WTC11 (cell line): ENCODE measurements at regions not wholly inside any gene's neighbourhood (a gene's known extent, or its start where the extent isn't known, plus 50 kb on each side); places are given as distances from the start of the nearest gene placed in this dataset.

Source experiments
- ATAC-seq: fragments of 200-7000 bp; cut with Tn5 transposase; 2 replicates; pipeline ENCODE4 v1.10.0; 2021; ENCODE audit warnings: mild to moderate bottlenecking, moderate library complexity
- CTCF ChIA-PET: fragments of 300-600 bp; sonication (Branson Sonifier 250); formaldehyde crosslinking; loops from one replicate; lab custom pipeline; 2021; ENCODE audit warnings: antibody characterized with exemption; lab: Charles Lee
- POLR2A ChIA-PET: fragments of 350-600 bp; sonication (Branson Sonifier 250); formaldehyde crosslinking; loops from one replicate; lab custom pipeline; 2021; ENCODE audit warnings: antibody characterized with exemption; lab: Charles Lee
- DNase-seq: peaks from one replicate; pipeline ENCODE4 v3.0.0; 2021; ENCODE audit warnings: low spot score
- H3K27ac Mint-ChIP-seq: 2 replicates; pipeline ENCODE4 v1.8.0; 2021; ENCODE audit warnings: mixed read lengths
- H3K27me3 Mint-ChIP-seq: 2 replicates; pipeline ENCODE4 v1.8.0; 2021; ENCODE audit warnings: low read depth, mild to moderate bottlenecking, moderate library complexity, mixed read lengths
- H3K36me3 Mint-ChIP-seq: 2 replicates; pipeline ENCODE4 v1.8.0; 2021; ENCODE audit warnings: mixed read lengths
- H3K4me1 Mint-ChIP-seq: 2 replicates; pipeline ENCODE4 v1.8.0; 2022; ENCODE audit warnings: mixed read lengths
- H3K4me3 Mint-ChIP-seq: 2 replicates; pipeline ENCODE4 v1.8.0; 2021; ENCODE audit warnings: mild to moderate bottlenecking, moderate library complexity, mixed read lengths
- H3K9me3 Mint-ChIP-seq: 2 replicates; pipeline ENCODE4 v1.8.0; 2021; ENCODE audit warnings: mixed read lengths
- CBFB ChIP-seq: sonication (generic); formaldehyde crosslinking; IDR thresholded peaks from 2 replicates; pipeline ENCODE4 v1.8.1; 2022; ENCODE audit warnings: mild to moderate bottlenecking, low read depth, missing genetic modification reagents
- CTCF ChIP-seq: fragments of 200-600 bp; IDR thresholded peaks from 2 replicates; pipeline ENCODE4 v1.8.0; 2022; ENCODE audit warnings: antibody characterized with exemption
- FOXK1 ChIP-seq: sonication (generic); formaldehyde crosslinking; IDR thresholded peaks from 2 replicates; pipeline ENCODE4 v1.8.0; 2022; ENCODE audit warnings: mild to moderate bottlenecking, moderate library complexity, missing genetic modification reagents
- NFATC4 ChIP-seq: fragments of 250-450 bp; sonication (Bioruptor Pico); IDR thresholded peaks from 2 replicates; pipeline ENCODE4 v1.9.0; 2021; ENCODE audit warnings: mild to moderate bottlenecking
- OVOL2 ChIP-seq: fragments of 250-450 bp; sonication (Bioruptor Pico); IDR thresholded peaks from 2 replicates; pipeline ENCODE4 v1.9.0; 2021; ENCODE audit warnings: mild to moderate bottlenecking, borderline replicate concordance
- SMAD4 ChIP-seq: sonication (generic); formaldehyde crosslinking; IDR thresholded peaks from 2 replicates; pipeline ENCODE4 v1.8.0; 2022; ENCODE audit warnings: mild to moderate bottlenecking, missing genetic modification reagents
- ZNF423 ChIP-seq: fragments of 250-450 bp; sonication (Bioruptor Pico); IDR thresholded peaks from 2 replicates; pipeline ENCODE4 v2.1.2; 2022; ENCODE audit warnings: mild to moderate bottlenecking, moderate library complexity
- ZNF512 ChIP-seq: sonication (generic); formaldehyde crosslinking; IDR thresholded peaks from 2 replicates; pipeline ENCODE4 v1.8.1; 2022; ENCODE audit warnings: missing genetic modification reagents, borderline replicate concordance
- TF ChIP-seq, protein P1 (sequence below): sonication (generic); formaldehyde crosslinking; IDR thresholded peaks from 2 replicates; pipeline ENCODE4 v1.8.1; 2022; ENCODE audit warnings: low read depth, mild to moderate bottlenecking, moderate library complexity, missing genetic modification reagents, borderline replicate concordance
- TF ChIP-seq, protein P2 (sequence below): fragments of 250-450 bp; sonication (Bioruptor Pico); IDR thresholded peaks from 2 replicates; pipeline ENCODE4 v1.9.0; 2021; ENCODE audit warnings: mild to moderate bottlenecking

DNA sequence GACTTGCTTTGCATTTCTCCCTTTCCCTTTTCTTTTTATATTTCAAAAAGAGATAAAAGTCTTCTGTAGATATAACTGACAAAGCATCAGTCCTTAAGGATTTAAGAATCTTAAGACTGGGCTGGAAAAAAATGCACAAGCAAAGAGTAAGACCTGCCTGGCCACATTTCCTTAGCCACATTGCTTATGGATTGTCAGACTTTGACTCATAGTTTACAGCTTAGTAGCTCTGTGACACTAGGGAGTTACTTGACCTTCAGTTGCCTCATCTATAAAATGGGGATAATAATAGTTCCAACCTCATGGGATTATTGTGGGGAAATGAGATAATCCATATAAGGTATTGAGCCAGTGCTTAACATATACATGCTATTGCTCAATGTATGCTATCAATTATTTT lies 66.4 kb upstream of the STK38L start:
- Mint-ChIP-seq H3K27me3 (no peaks in the 10 kb centered on the region), H3K4me1 (no peaks in the 10 kb centered on the region), H3K36me3 (peaks cover 6% of the 10 kb centered on the region), H3K27ac (no peak overlapping the region), H3K4me3 (no peak overlapping the region), H3K9me3 (peaks cover 7% of the 10 kb centered on the region)
- TF ChIP-seq NFATC4 (CRISPR knock-in tag) (no peak), CTCF (no peak)
- ChIA-PET POLR2A (no interaction called here), CTCF (no interaction called here)
- ATAC-seq: no peak
- no peak for DNase-seq

DNA sequence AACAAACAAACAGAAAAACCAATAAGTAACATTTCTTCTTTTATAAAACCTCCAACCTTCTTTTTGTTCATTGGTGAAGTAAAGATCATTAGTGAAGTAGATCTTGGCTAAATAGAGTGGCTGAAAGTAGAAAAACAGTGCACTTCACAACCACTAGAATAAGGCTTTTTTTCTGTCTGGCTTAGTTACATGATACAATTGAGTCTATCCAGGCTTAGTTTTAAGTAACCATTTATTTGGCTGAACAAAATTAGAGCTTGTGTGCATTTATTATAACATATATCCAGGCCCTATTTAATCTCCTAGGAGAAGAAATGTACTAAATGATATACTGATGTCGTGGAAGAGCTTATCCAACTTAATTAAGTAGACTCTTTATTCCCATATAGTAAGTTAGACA lies 65.8 kb upstream of the STK38L start:
- Mint-ChIP-seq H3K4me1 (no peaks in the 10 kb centered on the region), H3K36me3 (peaks cover 2% of the 10 kb centered on the region), H3K9me3 (peaks cover 2% of the 10 kb centered on the region), H3K27me3 (no peaks in the 10 kb centered on the region), H3K4me3 (no peak overlapping the region), H3K27ac (no peak overlapping the region)
- ChIA-PET POLR2A (no interaction called here), CTCF (no interaction called here)
- DNase-seq: no peak
- ATAC-seq: no peak
- TF ChIP-seq CBFB (CRISPR knock-in tag) (no peak), OVOL2 (CRISPR knock-in tag) (no peak), ZNF423 (CRISPR knock-in tag) (no peak), SMAD4 (CRISPR knock-in tag) (no peak), FOXK1 (CRISPR knock-in tag) (no peak)
- TF ChIP-seq, all 79 proteins: peak for 0

DNA sequence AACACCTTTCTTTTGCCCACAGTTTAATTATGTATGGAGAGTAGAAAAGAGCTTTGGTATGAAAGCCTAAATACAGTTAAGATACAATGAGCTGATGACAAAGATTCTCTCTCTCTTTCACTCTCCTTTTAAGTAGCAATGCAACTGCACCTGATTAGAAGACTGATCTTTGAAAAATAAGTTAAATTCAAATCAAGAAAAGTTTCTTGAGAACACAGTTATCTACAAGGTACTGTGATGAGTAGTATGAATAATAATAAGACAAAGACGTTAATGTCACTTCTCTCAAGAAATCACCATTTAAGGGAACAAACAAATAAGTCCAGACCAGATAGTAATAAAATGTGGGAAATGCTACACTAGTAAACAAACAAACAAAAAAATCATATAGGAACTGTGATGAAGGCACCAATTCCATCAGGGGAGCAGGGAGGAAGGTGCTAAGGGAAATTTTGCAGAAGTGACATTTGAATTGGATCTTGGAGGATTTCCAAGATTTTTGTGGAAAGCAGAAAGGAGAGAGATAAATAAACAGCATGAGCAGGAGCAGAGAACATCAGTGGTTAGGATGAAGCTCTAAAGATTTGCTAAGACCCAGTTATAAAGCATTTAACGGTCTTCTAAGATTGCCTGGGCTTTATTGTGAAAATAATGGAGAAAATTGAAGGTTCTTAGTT lies 65.2 kb upstream of the STK38L start:
- Mint-ChIP-seq H3K27me3 (no peaks in the 10 kb centered on the region), H3K4me1 (no peaks in the 10 kb centered on the region), H3K36me3 (no peaks in the 10 kb centered on the region)
- ChIA-PET POLR2A (no interaction called here), CTCF (no interaction called here)
- no peak for DNase-seq
- no peak for TF ChIP-seq ZNF512 (CRISPR knock-in tag)
- TF ChIP-seq, protein P1, sequence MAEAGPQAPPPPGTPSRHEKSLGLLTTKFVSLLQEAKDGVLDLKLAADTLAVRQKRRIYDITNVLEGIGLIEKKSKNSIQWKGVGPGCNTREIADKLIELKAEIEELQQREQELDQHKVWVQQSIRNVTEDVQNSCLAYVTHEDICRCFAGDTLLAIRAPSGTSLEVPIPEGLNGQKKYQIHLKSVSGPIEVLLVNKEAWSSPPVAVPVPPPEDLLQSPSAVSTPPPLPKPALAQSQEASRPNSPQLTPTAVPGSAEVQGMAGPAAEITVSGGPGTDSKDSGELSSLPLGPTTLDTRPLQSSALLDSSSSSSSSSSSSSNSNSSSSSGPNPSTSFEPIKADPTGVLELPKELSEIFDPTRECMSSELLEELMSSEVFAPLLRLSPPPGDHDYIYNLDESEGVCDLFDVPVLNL: no peak
- TF ChIP-seq, protein P2, sequence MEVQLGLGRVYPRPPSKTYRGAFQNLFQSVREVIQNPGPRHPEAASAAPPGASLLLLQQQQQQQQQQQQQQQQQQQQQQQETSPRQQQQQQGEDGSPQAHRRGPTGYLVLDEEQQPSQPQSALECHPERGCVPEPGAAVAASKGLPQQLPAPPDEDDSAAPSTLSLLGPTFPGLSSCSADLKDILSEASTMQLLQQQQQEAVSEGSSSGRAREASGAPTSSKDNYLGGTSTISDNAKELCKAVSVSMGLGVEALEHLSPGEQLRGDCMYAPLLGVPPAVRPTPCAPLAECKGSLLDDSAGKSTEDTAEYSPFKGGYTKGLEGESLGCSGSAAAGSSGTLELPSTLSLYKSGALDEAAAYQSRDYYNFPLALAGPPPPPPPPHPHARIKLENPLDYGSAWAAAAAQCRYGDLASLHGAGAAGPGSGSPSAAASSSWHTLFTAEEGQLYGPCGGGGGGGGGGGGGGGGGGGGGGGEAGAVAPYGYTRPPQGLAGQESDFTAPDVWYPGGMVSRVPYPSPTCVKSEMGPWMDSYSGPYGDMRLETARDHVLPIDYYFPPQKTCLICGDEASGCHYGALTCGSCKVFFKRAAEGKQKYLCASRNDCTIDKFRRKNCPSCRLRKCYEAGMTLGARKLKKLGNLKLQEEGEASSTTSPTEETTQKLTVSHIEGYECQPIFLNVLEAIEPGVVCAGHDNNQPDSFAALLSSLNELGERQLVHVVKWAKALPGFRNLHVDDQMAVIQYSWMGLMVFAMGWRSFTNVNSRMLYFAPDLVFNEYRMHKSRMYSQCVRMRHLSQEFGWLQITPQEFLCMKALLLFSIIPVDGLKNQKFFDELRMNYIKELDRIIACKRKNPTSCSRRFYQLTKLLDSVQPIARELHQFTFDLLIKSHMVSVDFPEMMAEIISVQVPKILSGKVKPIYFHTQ (CRISPR knock-in tag): no peak
- TF ChIP-seq, all 79 proteins: peak for 0
- Mint-ChIP-seq H3K27ac (no peak overlapping the region), H3K9me3 (no peaks in the 10 kb centered on the region), H3K4me3 (no peak overlapping the region)
- ATAC-seq: no peak
